PFSK-1 (cell line): ENCODE measurements at regions not wholly inside any gene's neighbourhood (a gene's known extent, or its start where the extent isn't known, plus 50 kb on each side); places are given as distances from the start of the nearest gene placed in this dataset.

Experiments
- POLR2AphosphoS5 ChIP-seq: IDR thresholded peaks from 2 replicates; pipeline ENCODE4 v1.6.1; 2012; ENCODE audit warnings: low read depth, mild to moderate bottlenecking, control low read depth, low read length, moderate library complexity
- REST ChIP-seq, 2 experiments: IDR thresholded peaks; 2 replicates each; pipeline versions ENCODE4 v1.6.1 to v1.8.0; 2011 to 2012; ENCODE audit warnings: low read depth in 2 of 2, low read length in 2 of 2, control low read depth in 1 of 2, inconsistent platforms in 1 of 2, mild to moderate bottlenecking in 1 of 2, moderate library complexity in 1 of 2; ENCODE audit not compliant: insufficient read depth in 1 of 2

DNA sequence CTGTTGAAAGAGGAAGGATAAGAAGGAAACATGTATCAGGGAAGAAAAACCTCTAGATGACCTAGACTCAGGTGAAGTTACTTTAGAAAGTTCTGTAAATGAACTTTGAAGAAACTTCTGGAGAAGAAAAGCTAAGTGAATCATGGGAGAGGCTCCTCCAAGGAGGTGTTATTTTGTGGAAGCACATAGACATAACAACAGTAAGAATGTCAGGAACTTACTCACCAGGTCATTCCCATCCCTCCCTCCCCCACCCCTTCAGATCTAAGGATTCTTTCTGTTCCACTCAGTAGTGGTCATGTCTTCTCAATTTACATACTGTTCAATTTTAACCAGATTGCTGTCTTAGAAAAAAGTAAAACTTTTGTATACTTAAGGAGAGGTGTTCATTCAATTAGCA is 310.5 kb upstream of the DDX53 start:
- TF ChIP-seq POLR2AphosphoS5 (no peak), REST (IDR thresholded peaks at IDR 0.05; ENCODE audit: insufficient read depth in 1 of 2, low read depth in 2 of 2, low read length in 2 of 2) (no peak)
